Neural progenitor cell (in vitro differentiated cells): ENCODE measurements at regions not wholly inside any gene's neighbourhood (a gene's known extent, or its start where the extent isn't known, plus 50 kb on each side); places are given as distances from the start of the nearest gene placed in this dataset.

Experiments used
- EZH2 ChIP-seq: fragments of 200-600 bp; sonication (generic); IDR thresholded peaks from 2 replicates; pipeline ENCODE4 v1.6.1; 2017; ENCODE audit warnings: antibody characterized with exemption, mild to moderate bottlenecking, moderate library complexity
- EZH2phosphoT487 ChIP-seq: fragments of 200-600 bp; sonication (generic); IDR thresholded peaks from 2 replicates; pipeline ENCODE4 v1.6.1; 2017; ENCODE audit warnings: antibody characterized with exemption
- TF ChIP-seq, protein P1 (sequence below): fragments of 200-600 bp; sonication (generic); IDR thresholded peaks from 2 replicates; pipeline ENCODE4 v1.5.1; 2017; ENCODE audit warnings: antibody characterized with exemption, mild to moderate bottlenecking

DNA sequence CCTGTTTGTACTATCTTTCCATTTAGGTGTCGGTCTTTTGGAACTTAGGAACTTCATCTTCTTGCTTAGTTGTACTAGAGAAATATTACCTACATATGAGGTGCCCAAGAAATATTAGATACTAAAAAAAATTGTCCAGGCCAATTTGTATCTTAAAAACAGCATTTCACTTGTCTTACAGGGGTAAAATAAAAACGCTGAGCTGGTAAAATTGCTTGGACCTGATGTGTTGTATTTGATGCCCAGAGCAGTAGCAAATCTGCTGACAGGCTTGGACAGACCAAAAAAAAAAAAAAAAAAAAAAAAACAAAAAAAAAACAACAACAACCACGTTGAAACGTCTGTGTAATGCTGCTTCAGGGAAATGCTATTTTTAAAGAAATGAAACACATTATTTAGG lies 150.4 kb upstream of the ARX start:
- TF ChIP-seq, protein P1, sequence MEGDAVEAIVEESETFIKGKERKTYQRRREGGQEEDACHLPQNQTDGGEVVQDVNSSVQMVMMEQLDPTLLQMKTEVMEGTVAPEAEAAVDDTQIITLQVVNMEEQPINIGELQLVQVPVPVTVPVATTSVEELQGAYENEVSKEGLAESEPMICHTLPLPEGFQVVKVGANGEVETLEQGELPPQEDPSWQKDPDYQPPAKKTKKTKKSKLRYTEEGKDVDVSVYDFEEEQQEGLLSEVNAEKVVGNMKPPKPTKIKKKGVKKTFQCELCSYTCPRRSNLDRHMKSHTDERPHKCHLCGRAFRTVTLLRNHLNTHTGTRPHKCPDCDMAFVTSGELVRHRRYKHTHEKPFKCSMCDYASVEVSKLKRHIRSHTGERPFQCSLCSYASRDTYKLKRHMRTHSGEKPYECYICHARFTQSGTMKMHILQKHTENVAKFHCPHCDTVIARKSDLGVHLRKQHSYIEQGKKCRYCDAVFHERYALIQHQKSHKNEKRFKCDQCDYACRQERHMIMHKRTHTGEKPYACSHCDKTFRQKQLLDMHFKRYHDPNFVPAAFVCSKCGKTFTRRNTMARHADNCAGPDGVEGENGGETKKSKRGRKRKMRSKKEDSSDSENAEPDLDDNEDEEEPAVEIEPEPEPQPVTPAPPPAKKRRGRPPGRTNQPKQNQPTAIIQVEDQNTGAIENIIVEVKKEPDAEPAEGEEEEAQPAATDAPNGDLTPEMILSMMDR: no peak
- TF ChIP-seq EZH2: no peak
- no peak for TF ChIP-seq EZH2phosphoT487
